GM10266 (cell line): ENCODE measurements at regions not wholly inside any gene's neighbourhood (a gene's known extent, or its start where the extent isn't known, plus 50 kb on each side); places are given as distances from the start of the nearest gene placed in this dataset.

Source experiments
- DNase-seq: peaks from one replicate; pipeline ENCODE4 v3.0.0; 2012; ENCODE audit errors: extremely low spot score
- TF ChIP-seq, protein P1 (sequence below): IDR thresholded peaks from 2 replicates; pipeline ENCODE4 v1.5.1; 2012; ENCODE audit warnings: mild to moderate bottlenecking, low read depth; ENCODE audit not compliant: control insufficient read depth, insufficient read depth; ENCODE audit errors: missing control alignments

DNA sequence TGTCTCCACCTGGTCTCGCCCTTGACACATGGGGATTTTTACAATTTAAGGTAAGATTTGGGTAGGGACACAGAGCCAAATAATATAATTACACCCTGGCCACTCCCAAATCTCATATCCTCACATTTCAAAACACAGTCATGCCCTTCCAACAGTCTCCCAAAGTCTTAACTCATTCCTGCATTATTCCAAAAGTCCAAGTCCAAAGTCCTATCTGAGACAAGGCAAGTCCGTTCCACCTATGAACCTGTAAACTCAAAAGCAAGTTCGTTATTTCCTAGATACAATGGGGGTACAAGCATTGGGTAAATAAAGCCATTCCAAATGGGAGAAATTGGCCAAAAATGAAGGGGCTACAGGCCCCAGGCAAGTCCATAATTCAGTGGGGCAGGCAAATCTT, 380.8 kb downstream of the CXXC4 start:
- no peak for DNase-seq

DNA sequence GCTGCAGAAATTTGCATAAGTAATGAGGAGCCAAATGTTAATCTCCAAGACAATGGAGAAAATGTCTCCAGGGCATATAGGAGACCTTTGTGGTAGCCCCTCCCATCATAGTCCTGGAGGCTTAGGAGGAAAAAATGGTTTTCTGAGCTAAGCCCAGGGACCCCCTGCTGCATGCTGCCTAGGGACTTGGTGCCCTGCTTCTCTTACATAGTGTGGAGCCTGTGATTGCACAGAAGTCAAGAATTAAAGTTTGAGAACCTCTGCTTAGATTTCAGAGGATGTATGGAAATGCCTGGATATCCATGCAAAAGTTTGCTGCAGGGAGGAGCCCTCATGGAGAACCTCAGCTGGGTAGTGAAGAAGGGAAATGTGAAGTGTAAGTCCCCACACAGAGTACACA, 379.4 kb upstream of the TACR3 start:
- no peak for DNase-seq
- TF ChIP-seq, protein P1, sequence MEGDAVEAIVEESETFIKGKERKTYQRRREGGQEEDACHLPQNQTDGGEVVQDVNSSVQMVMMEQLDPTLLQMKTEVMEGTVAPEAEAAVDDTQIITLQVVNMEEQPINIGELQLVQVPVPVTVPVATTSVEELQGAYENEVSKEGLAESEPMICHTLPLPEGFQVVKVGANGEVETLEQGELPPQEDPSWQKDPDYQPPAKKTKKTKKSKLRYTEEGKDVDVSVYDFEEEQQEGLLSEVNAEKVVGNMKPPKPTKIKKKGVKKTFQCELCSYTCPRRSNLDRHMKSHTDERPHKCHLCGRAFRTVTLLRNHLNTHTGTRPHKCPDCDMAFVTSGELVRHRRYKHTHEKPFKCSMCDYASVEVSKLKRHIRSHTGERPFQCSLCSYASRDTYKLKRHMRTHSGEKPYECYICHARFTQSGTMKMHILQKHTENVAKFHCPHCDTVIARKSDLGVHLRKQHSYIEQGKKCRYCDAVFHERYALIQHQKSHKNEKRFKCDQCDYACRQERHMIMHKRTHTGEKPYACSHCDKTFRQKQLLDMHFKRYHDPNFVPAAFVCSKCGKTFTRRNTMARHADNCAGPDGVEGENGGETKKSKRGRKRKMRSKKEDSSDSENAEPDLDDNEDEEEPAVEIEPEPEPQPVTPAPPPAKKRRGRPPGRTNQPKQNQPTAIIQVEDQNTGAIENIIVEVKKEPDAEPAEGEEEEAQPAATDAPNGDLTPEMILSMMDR = no peak

More for the DNA sequence above, 380.8 kb downstream of the CXXC4 start:
- TF ChIP-seq, protein P1 = no peak

DNA sequence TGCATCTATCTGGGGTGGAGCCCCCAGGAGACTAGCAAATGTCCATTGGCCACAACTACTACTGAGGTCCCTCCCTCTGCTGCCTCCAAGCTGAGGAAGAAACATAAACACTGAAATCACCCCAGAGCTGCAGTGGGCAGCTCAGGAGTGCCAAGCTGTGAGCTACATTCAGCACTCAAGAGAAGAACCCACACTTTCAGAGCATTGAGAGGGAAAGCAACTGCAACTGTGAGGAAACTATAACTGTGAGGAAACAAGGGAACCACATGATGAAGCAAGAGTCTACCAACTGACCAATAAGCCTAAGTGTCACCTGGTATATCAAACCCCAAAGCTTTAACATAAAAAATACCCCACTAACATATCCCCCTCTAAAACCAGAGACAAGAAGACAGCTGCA, 373.5 kb upstream of the TACR3 start:
- TF ChIP-seq, protein P1 = no peak
- DNase-seq = no peak

DNA sequence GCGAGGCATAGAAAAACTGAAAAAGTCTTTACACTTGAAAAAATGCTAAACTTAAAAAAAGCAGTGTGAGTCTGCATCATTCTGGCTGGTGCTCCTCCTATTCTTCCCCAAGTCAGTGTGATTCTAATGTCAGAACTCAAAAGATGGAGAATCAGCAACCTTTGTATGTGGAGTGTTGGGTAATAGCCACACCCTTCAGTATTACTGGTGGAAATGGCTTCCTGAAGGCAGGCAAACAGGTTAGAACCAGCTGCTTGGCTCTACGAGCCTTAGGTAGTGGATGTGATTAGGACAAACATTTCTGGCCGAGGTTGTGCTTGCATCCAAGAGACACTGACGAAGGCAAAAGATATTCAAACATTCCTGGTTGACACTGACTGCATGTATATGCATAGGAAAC, 353.4 kb upstream of the TACR3 start:
- DNase-seq = no peak
- TF ChIP-seq, protein P1 = no peak

DNA sequence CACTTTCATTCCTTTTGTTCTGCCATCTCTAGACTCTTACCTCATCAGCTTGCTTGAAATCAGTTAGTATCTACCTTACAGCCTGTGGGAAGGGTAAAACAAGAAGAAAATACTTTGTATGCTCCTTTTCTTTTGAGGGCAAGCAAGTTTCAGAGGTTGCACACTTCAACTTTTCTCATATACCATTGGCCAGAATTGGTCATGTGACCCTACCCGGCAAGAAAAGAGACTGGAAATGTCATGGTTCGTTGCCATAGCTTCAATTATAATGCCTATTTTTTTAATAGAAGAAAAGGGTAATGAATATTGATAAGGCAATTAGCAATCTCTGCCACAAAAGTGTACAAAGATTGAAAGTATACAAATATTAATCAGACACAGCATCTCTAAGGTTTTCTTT, 346.7 kb upstream of the TACR3 start:
- TF ChIP-seq, protein P1 = no peak
- no peak for DNase-seq

DNA sequence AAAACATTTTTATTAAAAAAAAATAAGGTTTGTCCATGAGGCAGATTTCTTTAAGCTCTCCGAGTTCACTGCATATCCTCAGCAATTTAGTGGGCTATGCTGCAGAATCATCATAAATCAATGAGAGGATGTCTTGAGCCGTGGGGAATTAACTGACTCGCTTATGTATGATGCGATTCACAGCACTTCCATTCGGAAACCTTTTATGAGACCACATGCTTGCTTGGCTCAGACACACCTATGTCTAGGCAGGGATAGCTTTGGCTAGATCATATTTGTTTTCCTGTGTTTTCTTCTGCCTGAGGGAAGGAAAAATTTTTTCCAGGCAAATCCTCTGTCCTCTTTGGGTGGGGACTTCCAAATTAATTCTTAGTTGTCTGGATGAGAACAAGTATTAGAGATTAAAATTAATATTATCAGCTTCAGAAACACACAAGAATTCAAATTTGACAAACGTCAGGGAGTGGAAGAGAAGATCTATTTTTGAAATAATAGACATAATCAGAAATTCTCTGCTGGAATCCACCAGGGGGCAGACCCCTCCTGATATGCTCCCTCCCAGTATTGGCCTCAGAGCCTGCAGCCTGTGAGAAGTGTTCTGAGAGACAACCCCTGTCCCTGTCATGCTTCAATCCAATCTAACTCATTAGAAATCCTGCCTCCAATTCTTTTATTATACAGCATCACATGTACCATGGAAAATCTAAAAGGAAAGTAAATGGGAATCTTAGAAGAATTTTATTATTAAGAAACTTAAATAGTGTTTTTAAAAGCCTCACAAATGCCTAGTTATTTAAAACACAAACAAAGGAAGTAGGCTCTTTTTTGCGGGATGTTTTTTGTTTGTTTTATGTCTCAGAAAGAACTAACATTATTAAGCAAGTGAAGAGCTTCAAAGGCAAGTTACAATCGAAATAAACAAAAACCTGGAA, 345.1 kb upstream of the TACR3 start:
- DNase-seq = peak; percentile 27
- TF ChIP-seq, protein P1 = peak; percentile 58

DNA sequence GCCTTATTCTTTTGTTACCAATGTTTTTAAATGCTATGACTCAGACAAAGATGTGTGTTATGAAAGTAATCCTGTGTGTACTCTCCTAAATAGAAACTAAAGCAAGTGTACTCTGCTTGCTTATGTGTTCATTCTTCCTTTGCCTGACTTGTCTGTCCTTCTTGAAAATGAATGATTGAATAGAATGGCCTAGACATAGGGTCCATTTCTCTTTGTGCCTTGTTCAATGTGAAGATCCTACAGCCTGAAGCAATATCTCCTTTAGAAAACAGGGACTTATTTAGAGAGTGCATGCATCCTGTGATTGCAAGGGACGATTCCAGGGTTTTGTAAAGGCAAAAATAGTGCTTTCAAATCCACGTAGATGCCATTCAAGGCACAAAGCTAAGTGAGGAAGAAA, 343.6 kb upstream of the TACR3 start:
- DNase-seq = no peak
- TF ChIP-seq, protein P1 = no peak
